HG02981 (cell line): ENCODE measurements at regions not wholly inside any gene's neighbourhood (a gene's known extent, or its start where the extent isn't known, plus 50 kb on each side); places are given as distances from the start of the nearest gene placed in this dataset.

ENCODE experiments used
- ATAC-seq: cut with Tn5 transposase; IDR thresholded peaks from one replicate; pipeline ENCODE4 v1.9.1; 2021; ENCODE audit warnings: mild to moderate bottlenecking, moderate library complexity; ENCODE audit not compliant: unreplicated experiment

- no peak for ATAC-seq
Measured at GRCh38 chr13:61486496-61486895, 70.8 kb upstream of the PCDH20 start.

GRCh38 chr13:61485128-61485765, 69.6 kb upstream of the PCDH20 start:
- ATAC-seq = no peak

GRCh38 chr13:61477619-61478018, 62.0 kb upstream of the PCDH20 start:
- ATAC-seq = no peak

GRCh38 chr13:61470786-61471185, 55.1 kb upstream of the PCDH20 start:
- ATAC-seq = no peak

- ATAC-seq = no peak
Measured at GRCh38 chr13:61466280-61466679, 50.6 kb upstream of the PCDH20 start.
